Islet of Langerhans (tissue), 1 donor: ENCODE measurements at regions not wholly inside any gene's neighbourhood (a gene's known extent, or its start where the extent isn't known, plus 50 kb on each side); places are given as distances from the start of the nearest gene placed in this dataset.

Experiments used
- FAIRE-seq: peaks from one replicate; lab custom pipeline; 2011; peaks lifted over from hg19 to GRCh38; lab: Jason Lieb, UNC

- FAIRE-seq: no peak
Observed at GRCh38 chr4:95660719-95661118, 111.9 kb upstream of the UNC5C start.

GRCh38 chr4:95651891-95652290, 103.1 kb upstream of the UNC5C start:
- no peak for FAIRE-seq

- FAIRE-seq: no peak
Observed at GRCh38 chr4:95644417-95644816, 95.6 kb upstream of the UNC5C start.

GRCh38 chr4:95643627-95644026, 94.9 kb upstream of the UNC5C start:
- FAIRE-seq: no peak

GRCh38 chr4:95641571-95641970, 92.8 kb upstream of the UNC5C start:
- no peak for FAIRE-seq

DNA sequence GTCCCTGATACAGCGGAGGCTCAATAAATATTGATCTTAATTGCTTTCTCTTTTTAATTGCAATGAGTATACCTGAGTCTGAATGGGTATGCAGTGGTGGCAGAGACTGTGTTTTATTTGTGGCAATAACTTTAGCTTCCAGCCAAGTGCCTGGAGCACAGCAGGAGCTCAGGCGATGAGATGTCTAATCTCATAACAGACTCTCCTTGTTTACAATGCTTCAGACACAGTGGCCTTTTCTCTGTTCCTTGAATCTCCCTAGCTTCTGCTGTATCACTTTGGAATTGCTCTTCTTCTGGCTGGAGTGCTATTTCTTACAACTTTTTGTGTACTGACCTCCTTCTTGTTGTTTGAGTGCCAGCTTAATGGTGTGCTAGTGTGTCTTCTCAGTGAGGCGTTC, 91.5 kb upstream of the UNC5C start:
- FAIRE-seq: no peak

DNA sequence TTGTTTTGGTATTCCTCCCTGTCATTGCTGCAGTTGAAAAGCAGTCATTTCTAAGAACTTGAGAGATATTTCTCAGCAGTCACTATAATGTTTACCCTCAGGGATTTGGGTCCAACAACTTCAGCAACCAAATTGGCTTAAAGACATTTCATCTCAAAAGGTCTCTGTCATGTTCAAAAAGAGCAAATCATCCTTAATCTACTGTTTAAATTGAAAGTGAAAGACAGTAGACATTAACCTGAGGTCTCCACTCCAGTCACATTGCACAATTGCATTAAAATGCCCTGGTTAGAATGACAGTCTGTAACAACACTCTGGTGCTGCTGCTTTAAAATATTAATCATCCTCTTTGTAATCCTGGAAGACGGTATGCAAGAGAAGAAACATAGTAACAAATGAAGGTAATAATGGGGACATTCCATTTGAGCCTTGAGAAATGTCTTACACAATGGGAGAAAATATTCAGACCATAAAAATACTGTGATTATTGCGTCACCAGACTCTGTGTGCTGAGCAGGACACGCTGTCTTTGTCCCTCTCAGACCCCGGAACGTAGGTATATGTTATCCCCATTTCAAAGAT, 90.2 kb upstream of the UNC5C start:
- FAIRE-seq: no peak

GRCh38 chr4:95637043-95637600, 88.3 kb upstream of the UNC5C start:
- peak; percentile 33 for FAIRE-seq

DNA sequence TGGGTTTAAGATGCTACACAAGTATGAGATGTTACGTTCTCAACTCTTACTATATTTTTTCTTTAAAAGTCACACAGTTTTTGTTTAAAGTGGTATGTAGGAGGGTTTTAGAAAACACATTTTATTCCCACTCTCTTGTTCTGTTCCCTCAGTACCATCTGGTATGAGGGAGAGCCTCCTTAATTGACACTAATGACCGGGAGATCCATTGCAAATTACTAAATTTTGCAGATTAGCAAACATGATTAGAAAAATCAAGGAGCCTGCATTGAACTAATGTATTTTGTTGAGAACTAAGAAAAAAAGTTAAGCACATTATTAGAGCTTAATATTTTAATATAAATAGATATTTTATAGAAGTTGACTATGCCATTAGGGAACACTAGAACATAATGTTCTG, 87.3 kb upstream of the UNC5C start:
- FAIRE-seq: no peak

DNA sequence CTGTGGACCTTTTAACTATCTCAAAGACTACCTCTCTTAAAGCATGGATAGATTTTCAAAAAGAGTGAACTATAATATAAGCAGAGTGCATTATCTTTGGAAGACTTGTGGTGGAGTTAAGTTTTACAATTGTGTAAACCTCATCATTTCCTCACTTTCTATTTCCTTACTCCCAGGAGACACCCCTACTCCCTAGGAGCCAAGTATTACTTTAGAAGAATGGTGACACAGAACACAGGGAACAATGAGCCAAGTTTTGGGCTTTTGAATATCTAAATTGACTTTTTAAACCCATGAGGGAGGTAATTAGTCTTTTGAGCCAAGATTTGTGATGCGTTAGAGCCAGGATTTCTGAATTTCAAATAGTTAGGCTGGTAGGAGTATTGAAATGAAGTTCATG, 78.9 kb upstream of the UNC5C start:
- no peak for FAIRE-seq

GRCh38 chr4:95627024-95627605, 78.3 kb upstream of the UNC5C start:
- FAIRE-seq: no peak

DNA sequence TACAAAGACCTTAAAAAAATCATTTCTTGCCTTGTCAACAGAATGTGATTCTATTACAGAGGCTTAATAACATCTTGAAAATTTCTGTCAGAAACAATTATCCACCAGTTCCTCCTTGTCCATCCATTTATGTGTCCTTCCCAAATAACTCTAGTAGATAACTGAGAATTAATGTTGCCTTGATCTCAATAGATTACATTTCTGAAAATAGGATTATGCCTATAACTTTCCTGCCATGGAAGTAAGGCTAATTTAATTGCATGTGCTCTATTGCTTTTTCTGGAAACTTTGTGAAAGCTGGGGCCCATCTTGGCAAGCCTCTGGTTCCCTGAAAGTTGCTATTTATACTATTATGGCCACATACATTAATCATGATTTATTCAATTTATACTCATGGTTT, 76.2 kb upstream of the UNC5C start:
- FAIRE-seq: no peak

DNA sequence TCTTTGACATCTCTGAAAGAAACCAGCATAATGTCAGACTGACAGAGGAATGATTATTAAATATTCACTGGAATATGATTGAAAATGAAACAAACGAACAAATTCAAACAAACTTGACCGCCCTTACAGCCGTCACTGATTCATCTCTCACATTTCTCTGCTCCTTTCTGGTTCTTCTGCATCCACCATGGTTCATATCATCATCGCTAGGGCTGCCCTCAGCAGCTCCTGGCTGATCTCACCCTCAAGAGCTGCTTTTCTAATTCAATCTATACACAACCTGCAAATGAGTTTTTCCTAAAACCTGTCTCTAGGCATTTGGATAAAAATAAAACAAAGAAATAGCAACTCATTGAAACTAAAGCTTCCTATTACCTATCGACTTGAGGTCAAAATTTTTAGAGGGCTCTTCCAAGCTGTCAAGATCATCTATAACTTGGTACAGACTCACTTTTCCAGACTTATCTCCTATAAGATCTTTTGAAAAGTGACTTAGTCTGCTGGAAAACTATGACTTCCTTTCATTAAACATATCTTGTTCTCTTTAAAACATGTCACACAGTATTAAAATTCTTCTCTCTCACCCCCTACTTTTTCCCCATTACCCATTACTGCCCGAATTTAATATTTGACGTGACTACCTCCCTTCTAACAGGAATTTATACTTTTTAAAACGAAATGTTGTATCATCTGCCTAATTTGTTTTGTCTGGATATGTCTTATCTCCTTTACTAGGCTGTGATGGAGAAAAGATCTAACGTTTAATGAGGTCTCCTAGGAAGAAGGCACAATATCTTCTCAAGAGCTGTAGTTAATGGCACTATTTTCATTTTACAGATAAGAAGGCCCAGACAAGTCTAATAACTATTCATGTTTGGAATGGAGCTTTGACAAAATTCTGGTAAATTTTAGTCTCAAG, 71.0 kb upstream of the UNC5C start:
- FAIRE-seq: no peak

DNA sequence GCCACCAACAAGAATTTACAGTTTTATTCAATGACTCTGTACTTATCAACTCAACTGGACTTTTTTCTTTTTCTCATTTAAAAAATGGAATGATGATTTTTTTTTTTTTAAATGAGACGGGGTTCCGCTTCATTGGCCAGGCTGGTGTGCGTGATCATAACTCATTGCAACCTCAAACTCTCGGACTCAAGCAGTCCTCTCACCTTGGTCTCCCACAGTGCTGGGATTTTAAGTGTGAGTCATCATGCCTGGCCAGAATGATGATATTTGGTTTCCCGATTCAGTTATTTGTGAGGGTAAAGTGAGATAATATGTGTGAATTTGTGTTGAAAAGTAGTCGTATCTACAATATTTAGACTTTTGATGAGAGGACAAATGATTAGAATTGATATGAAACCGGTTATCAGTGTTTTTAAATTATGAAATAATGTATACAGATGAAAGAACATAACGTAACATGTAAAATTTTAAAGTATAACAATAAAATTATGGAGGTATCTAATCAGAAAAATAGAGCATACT, 66.0 kb upstream of the UNC5C start:
- FAIRE-seq: no peak

- FAIRE-seq: no peak
Observed at GRCh38 chr4:95610061-95610569, 61.3 kb upstream of the UNC5C start.

- no peak for FAIRE-seq
Observed at GRCh38 chr4:95606739-95607138, 58.0 kb upstream of the UNC5C start.

- FAIRE-seq: no peak
Observed at GRCh38 chr4:95603393-95603792, 54.6 kb upstream of the UNC5C start.

DNA sequence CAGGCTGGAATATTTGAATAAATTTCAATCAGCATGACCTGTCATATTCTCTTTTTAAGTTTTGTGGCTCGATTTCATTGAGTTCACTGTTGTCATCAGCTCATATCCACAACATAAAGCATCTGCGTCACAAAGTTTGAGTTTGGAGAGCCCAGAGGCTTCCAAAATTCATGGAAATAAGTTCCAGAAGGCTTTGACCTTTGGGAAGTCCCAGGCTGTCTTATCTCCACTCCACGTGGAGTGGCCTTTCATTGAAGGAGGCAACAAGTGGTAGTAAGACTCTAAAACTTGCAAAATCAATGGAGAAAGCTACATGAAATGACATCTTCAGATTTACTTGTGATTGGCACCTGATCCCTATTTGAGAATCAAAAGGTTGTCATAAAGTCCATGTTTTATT, 54.1 kb upstream of the UNC5C start:
- no peak for FAIRE-seq

- FAIRE-seq: no peak
Observed at GRCh38 chr4:95601356-95601755, 52.6 kb upstream of the UNC5C start.

GRCh38 chr4:95599777-95600400, 51.1 kb upstream of the UNC5C start:
- FAIRE-seq: no peak
